IPS-18a (cell line): ENCODE measurements at regions not wholly inside any gene's neighbourhood (a gene's known extent, or its start where the extent isn't known, plus 50 kb on each side); places are given as distances from the start of the nearest gene placed in this dataset.

Experiments used
- H3K27ac ChIP-seq: one replicate; pipeline ENCODE4 v1.5.1; 2013; ENCODE audit warnings: low read length
- H3K27me3 ChIP-seq: one replicate; pipeline ENCODE4 v1.6.1; 2013; ENCODE audit warnings: mild to moderate bottlenecking, low read length; ENCODE audit not compliant: control insufficient read depth, insufficient read depth
- H3K36me3 ChIP-seq: one replicate; pipeline ENCODE4 v1.6.1; 2013; ENCODE audit warnings: low read depth, low read length; ENCODE audit not compliant: control insufficient read depth
- H3K4me1 ChIP-seq: one replicate; pipeline ENCODE4 v1.6.1; 2013; ENCODE audit warnings: low read depth, low read length; ENCODE audit not compliant: control insufficient read depth
- H3K4me3 ChIP-seq: one replicate; pipeline ENCODE4 v1.5.1; 2013; ENCODE audit warnings: low read length
- H3K9ac ChIP-seq: one replicate; pipeline ENCODE4 v1.6.1; 2013; ENCODE audit warnings: mild to moderate bottlenecking, low read length, moderate library complexity
- H3K9me3 ChIP-seq: one replicate; pipeline ENCODE4 v1.6.1; 2013; ENCODE audit warnings: low read depth, low read length; ENCODE audit not compliant: control insufficient read depth

DNA sequence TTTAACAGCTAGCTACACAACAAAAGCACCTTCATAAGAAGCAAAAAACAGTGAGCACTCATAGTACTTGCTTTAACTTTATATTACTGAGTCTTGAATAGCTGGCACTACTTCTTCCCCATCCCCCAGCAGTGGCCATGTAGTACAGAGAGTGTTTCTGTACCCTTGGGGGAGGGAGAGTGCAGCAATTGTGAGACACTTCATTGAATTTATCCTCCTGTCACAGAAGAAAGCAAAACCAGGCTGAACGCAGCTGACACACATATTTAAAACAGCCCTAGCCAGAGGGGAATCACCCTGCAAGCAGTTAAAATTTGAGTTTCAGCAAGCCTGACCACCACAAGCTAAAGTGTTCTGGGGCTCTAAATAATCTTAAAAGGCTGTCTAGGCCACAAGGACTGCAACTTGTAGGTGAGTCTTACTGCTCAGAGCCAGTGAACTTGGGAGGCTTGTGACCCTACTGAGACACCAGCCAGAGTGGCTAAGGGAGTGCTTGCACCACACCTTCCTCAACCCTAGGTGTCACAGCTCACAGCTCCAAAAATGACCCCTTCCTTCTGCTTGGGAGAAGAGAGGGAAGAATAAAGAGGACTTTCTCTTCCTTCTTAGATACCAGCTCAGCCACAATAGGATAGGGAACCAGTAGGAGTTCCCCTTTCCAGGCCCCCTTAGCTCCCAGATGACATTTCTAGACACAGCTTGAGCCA, 97.7 kb upstream of the MEOX2 start:
- Histone ChIP-seq H3K27me3 (no peaks in the 10 kb centered on the region), H3K4me1 (peaks cover 12% of the 10 kb centered on the region), H3K27ac (no peak overlapping the region), H3K9me3 (no peaks in the 10 kb centered on the region), H3K9ac (no peak overlapping the region), H3K4me3 (no peak overlapping the region), H3K36me3 (no peaks in the 10 kb centered on the region)

DNA sequence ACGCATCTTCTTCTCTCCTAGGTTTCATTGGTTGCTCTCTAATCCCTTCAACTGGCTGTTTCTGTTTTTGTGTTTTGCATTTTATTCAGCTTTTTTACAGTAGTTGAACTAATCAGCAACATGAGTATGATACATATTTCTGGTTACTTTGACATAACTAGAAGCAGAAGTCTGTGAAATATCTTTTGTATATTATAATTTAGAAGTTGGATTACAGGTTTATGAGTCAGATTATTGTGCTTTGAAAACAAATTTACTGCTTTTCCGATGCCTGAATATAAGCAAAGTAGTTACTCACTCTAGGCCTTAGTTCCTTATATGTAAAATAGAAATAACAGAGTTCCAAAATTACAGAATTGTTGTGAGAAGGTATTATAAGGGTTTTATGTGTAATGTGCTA, 96.2 kb upstream of the MEOX2 start:
- H3K36me3 ChIP-seq = no peaks in the 10 kb centered on the region
- H3K27ac ChIP-seq = no peak overlapping the region
- H3K27me3 ChIP-seq = no peaks in the 10 kb centered on the region
- H3K9ac ChIP-seq = no peak overlapping the region
- no peaks in the 10 kb centered on the region for H3K9me3 ChIP-seq
- no peak overlapping the region for H3K4me3 ChIP-seq
- H3K4me1 ChIP-seq = peaks cover 17% of the 10 kb centered on the region

DNA sequence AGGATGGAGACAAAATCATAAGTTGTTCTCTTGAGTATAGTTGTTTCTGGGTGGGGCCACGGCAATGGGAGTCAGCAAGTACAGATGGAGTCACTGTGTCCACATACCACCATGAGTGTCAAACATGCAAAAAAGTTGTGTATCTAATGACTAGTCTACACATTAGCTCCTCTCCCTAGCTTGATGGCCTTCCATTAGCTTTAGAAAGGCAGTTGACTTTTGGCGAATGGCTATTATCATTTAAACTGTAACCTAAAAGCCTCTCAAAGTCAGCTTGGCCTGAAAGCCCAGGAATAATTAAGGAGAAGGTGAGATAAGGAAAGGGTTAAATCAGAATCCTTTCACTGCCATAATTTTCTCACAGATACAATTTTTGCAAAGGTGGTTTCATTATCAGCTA, 95.5 kb upstream of the MEOX2 start:
- Histone ChIP-seq H3K27ac (no peak overlapping the region), H3K4me3 (no peak overlapping the region), H3K27me3 (no peaks in the 10 kb centered on the region), H3K9ac (no peak overlapping the region), H3K4me1 (peaks cover 17% of the 10 kb centered on the region), H3K9me3 (no peaks in the 10 kb centered on the region), H3K36me3 (no peaks in the 10 kb centered on the region)

DNA sequence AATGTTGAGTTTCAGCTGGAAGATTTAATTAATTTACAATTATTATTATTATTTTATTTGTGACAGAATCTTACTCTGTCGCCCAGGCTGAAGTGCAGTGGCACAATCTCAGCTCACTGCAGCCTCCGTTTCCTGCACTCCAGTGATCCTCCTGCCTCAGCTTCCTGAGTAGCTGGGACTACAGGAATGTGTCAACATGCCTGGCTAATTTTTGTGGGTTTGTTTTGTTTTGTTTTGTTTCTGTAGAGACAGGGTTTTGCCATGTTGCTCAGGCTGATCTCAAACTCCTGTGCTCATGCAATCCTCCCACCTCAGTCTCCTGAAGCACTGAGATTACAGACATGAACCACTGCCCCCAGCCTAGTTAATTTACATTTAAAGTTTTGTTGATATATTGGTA, 93.8 kb upstream of the MEOX2 start:
- no peak overlapping the region for H3K27ac ChIP-seq
- no peaks in the 10 kb centered on the region for H3K9me3 ChIP-seq
- peaks cover 17% of the 10 kb centered on the region for H3K4me1 ChIP-seq
- H3K27me3 ChIP-seq = no peaks in the 10 kb centered on the region
- H3K9ac ChIP-seq = no peak overlapping the region
- no peaks in the 10 kb centered on the region for H3K36me3 ChIP-seq
- no peak overlapping the region for H3K4me3 ChIP-seq

DNA sequence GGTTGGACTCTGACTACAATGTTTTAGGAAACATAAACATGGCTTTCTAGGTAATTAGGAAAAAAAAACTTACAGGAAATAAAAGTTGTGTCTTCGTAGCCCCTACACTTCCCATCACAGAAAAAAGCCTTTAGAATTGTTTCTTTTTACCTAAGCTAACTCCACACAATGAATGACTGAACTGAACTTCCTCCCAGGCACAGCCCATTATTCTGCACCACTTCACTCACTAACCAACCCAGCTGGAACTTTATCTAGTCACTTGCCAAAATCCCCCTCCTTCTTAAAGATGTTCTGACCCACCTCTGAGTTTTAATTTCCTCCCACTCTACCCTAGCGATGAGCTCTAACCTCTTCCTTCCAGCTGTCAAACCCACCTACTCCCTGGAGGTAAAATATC, 91.7 kb upstream of the MEOX2 start:
- Histone ChIP-seq H3K9ac (no peak overlapping the region), H3K27me3 (no peaks in the 10 kb centered on the region), H3K9me3 (no peaks in the 10 kb centered on the region), H3K36me3 (no peaks in the 10 kb centered on the region), H3K4me3 (no peak overlapping the region), H3K27ac (no peak overlapping the region), H3K4me1 (peaks cover 17% of the 10 kb centered on the region)

DNA sequence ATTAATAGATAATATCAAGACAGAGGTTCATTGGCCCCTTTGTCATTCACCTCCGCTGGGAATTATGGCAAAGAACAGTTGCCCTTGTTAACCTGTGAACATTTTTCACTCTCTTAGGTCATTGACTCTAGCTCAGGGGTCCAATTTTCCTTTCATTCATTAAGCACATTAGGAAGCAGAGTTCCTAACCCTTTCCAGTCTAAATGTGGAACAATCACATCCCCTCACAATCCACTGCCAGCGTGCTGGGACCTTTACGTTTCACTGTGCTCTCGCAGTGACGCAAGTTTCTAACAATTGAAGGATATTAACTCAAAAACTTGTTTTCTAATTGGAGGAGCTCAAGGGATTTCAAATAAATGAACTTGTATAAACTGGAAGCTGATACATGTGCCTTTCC, 79.3 kb upstream of the MEOX2 start:
- H3K9me3 ChIP-seq = no peaks in the 10 kb centered on the region
- no peaks in the 10 kb centered on the region for H3K27me3 ChIP-seq
- H3K9ac ChIP-seq = no peak overlapping the region
- no peak overlapping the region for H3K27ac ChIP-seq
- H3K4me3 ChIP-seq = no peak overlapping the region
- no peaks in the 10 kb centered on the region for H3K4me1 ChIP-seq
- H3K36me3 ChIP-seq = no peaks in the 10 kb centered on the region

DNA sequence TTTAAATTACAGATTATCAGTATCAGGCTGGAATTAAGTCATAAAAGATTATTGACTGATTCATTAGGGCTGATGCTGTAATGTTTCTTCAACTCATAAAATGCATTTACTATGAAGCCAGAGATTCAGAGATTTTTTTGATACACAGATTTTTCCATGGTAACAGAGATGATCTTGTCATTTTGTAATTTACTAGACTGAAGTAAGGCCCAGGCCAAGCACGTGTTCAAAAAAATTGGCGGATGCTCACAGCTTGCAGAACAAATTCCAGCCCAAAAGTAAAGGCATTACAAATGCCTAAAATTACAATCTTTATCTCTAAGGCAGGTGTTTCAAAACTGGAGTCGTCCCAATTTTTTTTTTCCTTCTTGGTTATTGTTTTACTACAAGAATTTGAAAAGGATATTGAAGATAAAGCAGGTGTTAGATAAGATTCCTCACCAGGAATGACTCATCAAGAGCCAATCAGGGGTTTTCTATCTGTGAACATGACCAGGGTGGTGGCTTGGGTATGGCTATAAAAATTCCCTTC, 78.4 kb upstream of the MEOX2 start:
- no peaks in the 10 kb centered on the region for H3K36me3 ChIP-seq
- no peak overlapping the region for H3K27ac ChIP-seq
- no peaks in the 10 kb centered on the region for H3K9me3 ChIP-seq
- no peak overlapping the region for H3K4me3 ChIP-seq
- H3K4me1 ChIP-seq = no peaks in the 10 kb centered on the region
- H3K9ac ChIP-seq = no peak overlapping the region
- no peaks in the 10 kb centered on the region for H3K27me3 ChIP-seq

DNA sequence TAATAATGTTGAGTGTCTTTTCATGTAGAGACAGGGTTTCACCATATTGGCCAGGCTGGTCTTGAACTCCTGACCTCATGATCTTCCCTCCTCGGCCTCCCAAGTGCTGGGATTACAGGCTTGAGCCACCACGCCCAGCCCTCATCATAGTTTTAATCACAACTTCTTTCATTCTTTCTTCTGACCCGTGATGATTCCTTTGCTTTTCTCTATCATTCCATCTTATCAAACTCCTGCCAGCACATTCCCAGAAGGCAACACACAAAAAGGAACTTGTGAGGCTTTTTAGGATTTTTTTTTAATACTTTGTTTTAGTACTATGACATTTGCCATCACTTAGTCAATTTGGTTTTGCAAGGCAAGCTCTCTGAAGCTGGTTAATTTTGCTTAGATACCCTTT, 77.5 kb upstream of the MEOX2 start:
- no peaks in the 10 kb centered on the region for H3K9me3 ChIP-seq
- no peaks in the 10 kb centered on the region for H3K27me3 ChIP-seq
- H3K9ac ChIP-seq = no peak overlapping the region
- no peak overlapping the region for H3K4me3 ChIP-seq
- no peak overlapping the region for H3K27ac ChIP-seq
- H3K4me1 ChIP-seq = no peaks in the 10 kb centered on the region
- H3K36me3 ChIP-seq = no peaks in the 10 kb centered on the region

DNA sequence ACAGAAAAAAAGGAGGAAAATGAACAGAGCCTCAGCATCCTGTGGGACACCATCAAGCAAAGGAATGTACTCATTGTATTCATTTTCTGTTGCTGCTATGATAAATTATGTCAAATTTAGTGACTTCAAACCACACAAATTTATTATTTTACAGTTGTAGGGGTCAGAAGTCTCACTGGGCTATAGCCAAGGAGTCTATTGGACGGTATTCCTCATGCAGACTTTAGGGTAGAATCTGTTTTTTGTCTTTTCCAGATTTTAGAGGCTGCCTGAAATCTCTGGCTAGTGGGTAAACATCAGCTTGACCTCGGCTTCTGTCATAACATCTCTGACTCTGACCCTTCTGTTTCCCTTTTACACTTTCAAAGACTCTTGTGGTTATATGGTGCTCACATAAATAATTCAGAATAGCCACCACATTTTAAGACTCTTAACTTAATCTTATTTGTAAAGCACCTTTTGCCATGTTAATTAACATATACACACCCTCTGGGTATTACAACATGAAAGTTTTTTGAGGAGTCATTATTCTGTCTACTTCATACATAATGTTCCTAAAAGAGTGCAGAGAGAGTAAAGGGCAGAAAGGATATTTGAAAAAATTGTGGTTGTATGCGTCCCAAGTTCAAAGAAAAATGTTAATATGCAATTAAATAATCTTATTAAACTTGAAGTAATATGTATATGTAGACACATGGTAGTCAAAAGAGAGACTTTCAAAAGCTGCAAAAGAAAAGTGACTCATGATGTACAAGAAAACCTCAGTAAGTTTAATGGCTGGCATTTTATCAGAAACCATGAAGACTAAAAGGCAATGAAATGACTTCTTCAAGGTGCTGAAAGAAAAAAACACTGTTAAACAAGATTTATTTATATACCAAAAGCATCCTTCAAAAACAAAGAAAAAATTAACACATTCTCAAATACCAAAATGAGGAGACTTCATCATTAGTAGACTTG, 70.8 kb upstream of the MEOX2 start:
- Histone ChIP-seq H3K27ac (no peak overlapping the region), H3K36me3 (no peaks in the 10 kb centered on the region), H3K4me3 (no peak overlapping the region), H3K9me3 (no peaks in the 10 kb centered on the region), H3K27me3 (no peaks in the 10 kb centered on the region), H3K9ac (no peak overlapping the region), H3K4me1 (no peaks in the 10 kb centered on the region)

DNA sequence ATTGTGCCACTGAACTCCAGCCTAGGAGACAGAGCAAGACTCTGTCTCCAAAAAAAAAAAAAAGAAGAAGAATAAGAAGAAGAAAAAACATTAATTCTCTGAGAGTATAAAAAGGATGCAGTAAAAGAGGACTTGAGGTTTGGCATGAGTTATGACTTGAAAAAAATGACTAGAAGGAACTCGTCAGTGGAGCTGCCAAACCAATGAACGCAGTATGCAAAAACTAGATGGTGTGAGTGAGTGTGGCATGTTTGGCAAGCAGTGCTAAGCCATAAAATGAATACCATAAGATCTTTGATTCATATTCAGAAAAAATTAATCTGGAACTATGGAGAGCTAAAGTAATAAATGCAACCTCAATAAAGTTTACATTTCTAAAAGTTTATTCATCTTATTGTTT, 68.6 kb upstream of the MEOX2 start:
- H3K9ac ChIP-seq = no peak overlapping the region
- H3K36me3 ChIP-seq = no peaks in the 10 kb centered on the region
- H3K27me3 ChIP-seq = no peaks in the 10 kb centered on the region
- no peaks in the 10 kb centered on the region for H3K9me3 ChIP-seq
- H3K27ac ChIP-seq = no peak overlapping the region
- no peaks in the 10 kb centered on the region for H3K4me1 ChIP-seq
- H3K4me3 ChIP-seq = no peak overlapping the region

DNA sequence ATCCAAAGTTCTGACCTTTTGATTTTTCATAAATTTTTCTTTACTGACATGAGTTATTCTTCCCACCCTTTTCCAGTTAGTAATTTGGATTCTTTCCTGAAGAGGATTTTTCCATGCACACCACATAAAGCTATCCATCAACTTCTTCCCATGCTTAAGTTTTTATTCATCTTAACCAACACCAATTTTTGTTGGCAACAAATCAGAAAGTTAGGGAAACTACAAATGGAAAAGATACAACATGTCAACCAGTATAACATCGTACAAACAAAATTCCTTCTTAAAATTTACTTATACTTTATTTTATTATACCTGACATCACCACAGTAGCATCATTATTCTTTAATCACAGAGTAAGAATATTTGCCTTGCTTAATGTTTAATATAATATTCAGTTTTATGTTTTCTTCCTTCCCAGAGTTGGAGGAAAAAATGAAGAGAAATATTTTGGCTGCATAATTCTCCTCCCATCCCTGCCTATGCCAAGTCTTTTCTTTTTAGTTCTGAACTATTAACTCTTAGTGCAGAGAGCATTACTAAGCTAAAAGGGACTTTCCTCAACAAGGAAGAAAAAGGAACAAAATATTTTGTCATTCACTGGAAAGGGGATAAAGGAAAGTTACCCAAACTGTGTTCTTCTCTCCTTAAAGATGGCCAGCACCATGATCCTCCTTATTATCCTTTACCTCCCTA, 67.5 kb upstream of the MEOX2 start:
- H3K4me1 ChIP-seq = no peaks in the 10 kb centered on the region
- no peak overlapping the region for H3K4me3 ChIP-seq
- no peaks in the 10 kb centered on the region for H3K27me3 ChIP-seq
- H3K36me3 ChIP-seq = no peaks in the 10 kb centered on the region
- no peak overlapping the region for H3K9ac ChIP-seq
- no peaks in the 10 kb centered on the region for H3K9me3 ChIP-seq
- H3K27ac ChIP-seq = no peak overlapping the region
